Ovary (tissue), 7 donors: ENCODE measurements at regions not wholly inside any gene's neighbourhood (a gene's known extent, or its start where the extent isn't known, plus 50 kb on each side); places are given as distances from the start of the nearest gene placed in this dataset.

Experiments used
- DNase-seq, 5 donors: peaks; one replicate each; pipeline ENCODE4 v3.0.0-alpha.2; 2019 to 2020
- H3K27ac ChIP-seq, 2 donors: fragments of 200-600 bp; one replicate each; pipeline versions ENCODE4 v1.5.1 to v1.8.0; 2019 to 2022
- H3K27me3 ChIP-seq: fragments of 200-600 bp; one replicate; pipeline ENCODE4 v1.8.0; 2022
- H3K36me3 ChIP-seq: fragments of 200-600 bp; sonication (generic); one replicate; pipeline ENCODE4 v1.5.1; 2019
- H3K4me1 ChIP-seq: one replicate; pipeline ENCODE4 v1.8.1; 2013; ENCODE audit warnings: mild to moderate bottlenecking, moderate library complexity; ENCODE audit not compliant: insufficient read depth
- H3K4me3 ChIP-seq: fragments of 200-600 bp; sonication (generic); one replicate; pipeline ENCODE4 v1.5.1; 2017
- H3K9me3 ChIP-seq, 2 donors: fragments of 200-600 bp in 1 of 2; sonication (generic) in 1 of 2; one replicate each; pipeline versions ENCODE4 v1.5.1 to v1.8.1; 2013 to 2019; ENCODE audit warnings: mild to moderate bottlenecking in 1 of 2, moderate library complexity in 1 of 2
- CTCF ChIP-seq, 3 donors: fragments of 450-650 bp in 2 of 3; fragments of 200-600 bp in 1 of 3; IDR thresholded peaks; one replicate each; pipeline versions ENCODE4 v1.5.1 to v1.8.0; 2016 to 2022; ENCODE audit warnings: antibody characterized with exemption in 3 of 3, mild to moderate bottlenecking in 1 of 3
- EP300 ChIP-seq: sonication (generic); formaldehyde crosslinking; IDR thresholded peaks from one replicate; pipeline ENCODE4 v1.6.1; 2017; ENCODE audit warnings: antibody characterized with exemption
- POLR2A ChIP-seq: fragments of 450-650 bp; IDR thresholded peaks from one replicate; pipeline ENCODE4 v1.6.1; 2017; ENCODE audit warnings: antibody characterized with exemption, mild to moderate bottlenecking, moderate library complexity
- WGBS, 3 donors: extraction: QIAGEN DNeasy Blood & Tissue Kit in 1 of 3; methylation state at CpG; one replicate each; pipeline versions ENCODE4 v1.1.5 to v1.1.7; 2013 to 2017; 5-methylcytosine and 5-hydroxymethylcytosine counted together
- intact Hi-C, 4 donors: fragments of 100-400 bp; cut with DNase I; formaldehyde crosslinking; loops; one replicate each; pipeline versions ENCODE4 v1.11.0 to v1.15.1; 2022 to 2023
- donor health status: DM: no; HTN: no; CAD: no; lungs with moderate emphysema.
- donor health status: DM: no; HTN: no; CAD: no.
- donor health status: Bipolar disorder and iron deficiency.
- donor health status: DM: no; HTN: no; CAD: no.
- donor health status: DM: yes; HTN: yes; CAD: no.

- 68 to 71% (median 69%) methylated on average over 7 of the region's 7 CpGs for whole genome bisulfite sequencing, 3 donors
- Histone ChIP-seq H3K27ac (no peak overlapping the region), H3K9me3 (no peaks in the 10 kb centered on the region), H3K4me3 (no peak overlapping the region), H3K27me3 (no peaks in the 10 kb centered on the region), H3K4me1 (no peaks in the 10 kb centered on the region), H3K36me3 (no peaks in the 10 kb centered on the region)
- TF ChIP-seq POLR2A (no peak), EP300 (no peak), CTCF (IDR thresholded peaks at IDR 0.05) (no peak)
- DNase-seq, result no peak
- intact Hi-C loops, result no loop called here
Measured at GRCh38 chr1:22379566-22379965, 72.1 kb upstream of the ZBTB40 start.

- Histone ChIP-seq H3K4me3 (no peak overlapping the region), H3K4me1 (no peaks in the 10 kb centered on the region), H3K36me3 (no peaks in the 10 kb centered on the region), H3K27ac (no peak overlapping the region), H3K9me3 (no peaks in the 10 kb centered on the region), H3K27me3 (no peaks in the 10 kb centered on the region)
- TF ChIP-seq EP300 (no peak), CTCF (IDR thresholded peaks at IDR 0.05) (no peak), POLR2A (no peak)
- intact Hi-C loops, result no loop called here
- WGBS, 3 donors, result 74 to 82% (median 82%) methylated on average over 10 of the region's 10 CpGs
- DNase-seq, result no peak
Measured at GRCh38 chr1:22380024-22380785, 71.4 kb upstream of the ZBTB40 start.

DNA sequence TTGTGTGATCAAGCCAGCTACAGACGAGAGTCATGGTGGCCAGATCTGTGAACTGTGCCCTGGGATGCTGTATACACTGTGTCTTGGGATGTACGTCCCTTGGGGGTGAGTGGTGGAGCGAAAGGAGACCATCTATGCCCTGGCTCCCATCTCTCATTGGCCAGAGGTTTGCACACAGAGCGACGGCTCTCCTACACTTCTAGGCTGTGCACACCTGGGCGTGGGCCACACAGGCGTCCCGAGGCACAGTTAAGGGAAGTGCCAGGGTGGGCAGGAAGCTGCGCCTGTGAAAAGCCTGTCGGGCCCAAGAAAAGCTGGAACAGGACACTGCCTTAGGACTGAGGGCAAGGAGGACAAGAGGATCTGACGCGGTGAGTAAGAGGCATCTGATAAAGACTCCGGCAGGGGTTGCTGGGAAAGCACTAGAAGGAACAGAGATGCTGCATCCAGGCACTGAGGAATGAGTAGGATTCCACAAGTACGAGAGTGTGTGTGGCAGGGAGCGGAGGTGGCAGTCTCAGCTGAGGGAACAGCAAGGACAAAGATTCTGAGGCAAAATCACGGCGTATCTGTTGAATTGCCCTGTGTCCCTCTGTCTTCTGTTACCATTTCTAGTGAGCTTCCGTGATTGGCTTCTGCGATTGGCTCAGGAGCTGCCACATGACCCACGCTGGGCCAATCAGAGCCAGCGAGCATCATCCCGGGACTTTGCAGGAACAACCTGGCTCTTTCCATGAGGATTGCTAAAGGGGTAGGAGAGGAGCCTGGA lies 67.9 kb upstream of the ZBTB40 start:
- TF ChIP-seq CTCF (IDR thresholded peaks at IDR 0.05) (no peak), EP300 (no peak), POLR2A (no peak)
- no peaks in the 10 kb centered on the region for H3K4me1 ChIP-seq
- no peak for DNase-seq
- H3K36me3 ChIP-seq, result no peaks in the 10 kb centered on the region
- WGBS, 3 donors, result 85 to 87% (median 85%) methylated on average over 22 of the region's 22 CpGs
- no peaks in the 10 kb centered on the region for H3K9me3 ChIP-seq
- H3K27me3 ChIP-seq, result no peaks in the 10 kb centered on the region
- no peak overlapping the region for H3K27ac ChIP-seq
- intact Hi-C loops, result no loop called here
- H3K4me3 ChIP-seq, result no peak overlapping the region

- no peaks in the 10 kb centered on the region for H3K27me3 ChIP-seq
Measured at GRCh38 chr1:22385537-22385936, 66.1 kb upstream of the ZBTB40 start.

More at GRCh38 chr1:22385537-22385936, 66.1 kb upstream of the ZBTB40 start:
- Histone ChIP-seq H3K4me3 (no peak overlapping the region), H3K4me1 (no peaks in the 10 kb centered on the region), H3K9me3 (no peaks in the 10 kb centered on the region), H3K36me3 (no peaks in the 10 kb centered on the region), H3K27ac (no peak overlapping the region)
- intact Hi-C loops, result no loop called here
- 60 to 91% (median 75%) methylated on average over 4 of the region's 4 CpGs for WGBS, 3 donors
- TF ChIP-seq POLR2A (no peak), CTCF (IDR thresholded peaks at IDR 0.05) (no peak), EP300 (no peak)
- no peak for DNase-seq
